Keratinocyte (primary cell): ENCODE measurements at regions not wholly inside any gene's neighbourhood (a gene's known extent, or its start where the extent isn't known, plus 50 kb on each side); places are given as distances from the start of the nearest gene placed in this dataset.

ENCODE experiments used
- DNase-seq: peaks from one replicate; pipeline ENCODE4 v3.0.0-alpha.2; 2011; ENCODE audit warnings: low read depth, missing footprints, low spot score
- FAIRE-seq: peaks from 2 replicates; lab custom pipeline; 2011; peaks lifted over from hg19 to GRCh38; lab: Jason Lieb, UNC
- H2AFZ ChIP-seq: 2 replicates; pipeline ENCODE4 v1.6.0; 2012; ENCODE audit warnings: low read length, control low read depth, inconsistent platforms; ENCODE audit not compliant: control insufficient read depth
- H3K27ac ChIP-seq: 2 replicates; pipeline ENCODE4 v1.5.1; 2011; ENCODE audit warnings: low read length; ENCODE audit not compliant: control insufficient read depth, insufficient read depth
- H3K27me3 ChIP-seq: 3 replicates; pipeline ENCODE4 v1.6.0; 2011; ENCODE audit warnings: low read length; ENCODE audit not compliant: control insufficient read depth, insufficient read depth; ENCODE audit errors: extremely low read depth
- H3K36me3 ChIP-seq, 2 experiments: 2 replicates in 1 of 2; 3 replicates in 1 of 2; pipeline ENCODE4 v1.5.1; 2011; ENCODE audit warnings: low read length in 2 of 2, mild to moderate bottlenecking in 1 of 2; ENCODE audit not compliant: control insufficient read depth in 2 of 2, insufficient read depth in 2 of 2; ENCODE audit errors: extremely low read depth in 1 of 2
- H3K4me1 ChIP-seq: 3 replicates; pipeline ENCODE4 v1.5.1; 2011; ENCODE audit warnings: low read length; ENCODE audit not compliant: control insufficient read depth, insufficient read depth; ENCODE audit errors: extremely low read depth
- H3K4me2 ChIP-seq: 3 replicates; pipeline ENCODE4 v1.6.0; 2011; ENCODE audit warnings: low read depth, low read length; ENCODE audit not compliant: control insufficient read depth, insufficient read depth; ENCODE audit errors: extremely low read depth
- H3K4me3 ChIP-seq, 3 experiments: fragments of 200-600 bp in 1 of 3; sonication (generic) in 1 of 3; 2 replicates in 2 of 3; 3 replicates in 1 of 3; pipeline ENCODE4 v1.5.1; 2011 to 2016; ENCODE audit warnings: low read length in 3 of 3, mild to moderate bottlenecking in 3 of 3, control low read depth in 2 of 3, inconsistent platforms in 1 of 3, low read depth in 1 of 3, mixed read lengths in 1 of 3, mixed run types in 1 of 3, moderate library complexity in 1 of 3; ENCODE audit not compliant: control insufficient read depth in 2 of 3, insufficient read depth in 2 of 3; ENCODE audit errors: extremely low read depth in 1 of 3
- H3K79me2 ChIP-seq: 2 replicates; pipeline ENCODE4 v1.6.0; 2012; ENCODE audit warnings: low read length; ENCODE audit not compliant: control insufficient read depth, insufficient read depth
- H3K9ac ChIP-seq: 3 replicates; pipeline ENCODE4 v1.6.0; 2011; ENCODE audit warnings: low read length; ENCODE audit not compliant: control insufficient read depth, insufficient read depth; ENCODE audit errors: extremely low read depth
- H3K9me1 ChIP-seq: 3 replicates; pipeline ENCODE4 v1.6.0; 2011; ENCODE audit warnings: low read length; ENCODE audit not compliant: control insufficient read depth, insufficient read depth; ENCODE audit errors: extremely low read depth
- H3K9me3 ChIP-seq: 2 replicates; pipeline ENCODE4 v1.5.1; 2012; ENCODE audit warnings: low read depth, low read length; ENCODE audit not compliant: control insufficient read depth
- H4K20me1 ChIP-seq: 3 replicates; pipeline ENCODE4 v1.6.0; 2011; ENCODE audit warnings: low read length; ENCODE audit not compliant: control insufficient read depth, insufficient read depth; ENCODE audit errors: extremely low read depth
- CTCF ChIP-seq, 3 experiments: IDR thresholded peaks in 1 of 3; conservative IDR thresholded peaks in 1 of 3; optimal IDR thresholded peaks in 1 of 3; 2 replicates in 2 of 3; 3 replicates in 1 of 3; pipeline versions ENCODE3 to v1.5.1; 2011; ENCODE audit warnings: low read length in 3 of 3, mild to moderate bottlenecking in 3 of 3, moderate library complexity in 2 of 3, control low read depth in 1 of 3, inconsistent platforms in 1 of 3; ENCODE audit not compliant: insufficient read depth in 2 of 3; ENCODE audit errors: extremely low read depth in 1 of 3
- EZH2 ChIP-seq: IDR thresholded peaks from one replicate; pipeline ENCODE4 v1.6.1; 2012; ENCODE audit warnings: inconsistent platforms, mild to moderate bottlenecking, low read length, moderate library complexity
- dilution Hi-C: fragments of 300-500 bp; cut with MboI; formaldehyde crosslinking; loops from one replicate; pipeline ENCODE4 v1.7.0; 2020; ENCODE audit warnings: low sequenced_read_pairs; ENCODE audit not compliant: extremely low pct_ligation_motif_present

DNA sequence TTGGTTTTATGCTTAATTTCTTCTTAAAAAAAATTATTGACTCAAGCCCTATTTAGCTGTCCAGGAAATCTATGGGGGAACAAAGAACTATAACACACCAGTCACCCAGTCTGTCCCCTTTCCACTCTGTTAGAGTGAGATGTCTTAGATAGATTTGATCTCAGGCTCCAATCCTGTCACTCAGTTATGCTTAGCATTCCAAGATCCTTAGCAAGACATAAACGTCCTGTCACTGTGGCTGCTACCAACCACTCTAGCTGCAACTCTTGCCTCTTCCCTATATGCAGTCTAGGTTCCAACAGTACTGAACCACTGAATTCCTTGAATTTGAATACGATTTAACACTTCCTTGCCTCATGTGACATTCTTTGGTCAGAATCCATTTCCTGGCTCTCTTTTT, 241.9 kb upstream of the NWD2 start:
- H2AFZ ChIP-seq = no peak overlapping the region
- H3K4me2 ChIP-seq = no peak overlapping the region
- dilution Hi-C loops = no loop called here
- DNase-seq = no peak
- no peaks in the 10 kb centered on the region for H3K4me1 ChIP-seq
- no peaks in the 10 kb centered on the region for H3K9me3 ChIP-seq
- TF ChIP-seq CTCF (optimal IDR thresholded peaks at IDR 0.05 in 1 of 3, IDR thresholded peaks at IDR 0.05 in 1 of 3, conservative IDR thresholded peaks at IDR 0.05 in 1 of 3; ENCODE audit: extremely low read depth in 1 of 3, insufficient read depth in 2 of 3, low read length in 3 of 3) (no peak), EZH2 (no peak)
- H3K79me2 ChIP-seq = no peaks in the 10 kb centered on the region
- no peaks in the 10 kb centered on the region for H3K27me3 ChIP-seq
- no peaks in the 10 kb centered on the region for H3K9me1 ChIP-seq
- no peak overlapping the region for H3K27ac ChIP-seq
- no peak overlapping the region for H3K9ac ChIP-seq
- FAIRE-seq = no peak
- no peak overlapping the region for H3K4me3 ChIP-seq
- no peaks in the 10 kb centered on the region for H4K20me1 ChIP-seq
- no peaks in the 10 kb centered on the region for H3K36me3 ChIP-seq

DNA sequence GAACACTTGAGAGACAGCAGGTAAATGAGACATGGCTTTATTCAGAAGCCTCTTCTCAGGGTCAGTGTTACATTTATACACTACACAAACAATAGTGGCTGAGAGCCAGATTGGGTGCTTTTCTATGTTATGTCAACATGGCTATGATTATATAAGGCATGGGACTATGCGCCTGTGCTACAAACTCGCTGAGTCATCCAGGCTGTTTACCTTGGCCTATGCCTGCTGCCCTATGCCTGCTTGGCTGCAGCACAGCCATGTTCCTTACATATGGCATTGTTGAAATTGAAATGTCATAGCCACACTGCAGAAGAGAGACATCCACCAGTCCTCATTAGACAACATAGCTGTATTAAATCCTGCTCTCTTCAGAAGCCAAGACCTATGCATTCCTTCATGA, 236.3 kb upstream of the NWD2 start:
- H3K27me3 ChIP-seq = no peaks in the 10 kb centered on the region
- no peaks in the 10 kb centered on the region for H3K79me2 ChIP-seq
- H4K20me1 ChIP-seq = no peaks in the 10 kb centered on the region
- dilution Hi-C loops = no loop called here
- H3K4me1 ChIP-seq = no peaks in the 10 kb centered on the region
- no peaks in the 10 kb centered on the region for H3K36me3 ChIP-seq
- FAIRE-seq = no peak
- no peaks in the 10 kb centered on the region for H3K9me3 ChIP-seq
- no peak overlapping the region for H3K9ac ChIP-seq
- H2AFZ ChIP-seq = no peak overlapping the region
- no peak for DNase-seq
- H3K27ac ChIP-seq = no peak overlapping the region
- H3K4me2 ChIP-seq = no peak overlapping the region
- H3K9me1 ChIP-seq = no peaks in the 10 kb centered on the region
- no peak overlapping the region for H3K4me3 ChIP-seq
- TF ChIP-seq EZH2 = no peak
- no peak for TF ChIP-seq CTCF (optimal IDR thresholded peaks at IDR 0.05 in 1 of 3, IDR thresholded peaks at IDR 0.05 in 1 of 3, conservative IDR thresholded peaks at IDR 0.05 in 1 of 3; ENCODE audit: extremely low read depth in 1 of 3, insufficient read depth in 2 of 3, low read length in 3 of 3)
